HS-27A (cell line): ENCODE measurements at regions not wholly inside any gene's neighbourhood (a gene's known extent, or its start where the extent isn't known, plus 50 kb on each side); places are given as distances from the start of the nearest gene placed in this dataset.

Experiments used
- DNase-seq: peaks from one replicate; pipeline ENCODE4 v3.0.0-alpha.2; 2012; ENCODE audit warnings: low read depth, missing footprints

DNA sequence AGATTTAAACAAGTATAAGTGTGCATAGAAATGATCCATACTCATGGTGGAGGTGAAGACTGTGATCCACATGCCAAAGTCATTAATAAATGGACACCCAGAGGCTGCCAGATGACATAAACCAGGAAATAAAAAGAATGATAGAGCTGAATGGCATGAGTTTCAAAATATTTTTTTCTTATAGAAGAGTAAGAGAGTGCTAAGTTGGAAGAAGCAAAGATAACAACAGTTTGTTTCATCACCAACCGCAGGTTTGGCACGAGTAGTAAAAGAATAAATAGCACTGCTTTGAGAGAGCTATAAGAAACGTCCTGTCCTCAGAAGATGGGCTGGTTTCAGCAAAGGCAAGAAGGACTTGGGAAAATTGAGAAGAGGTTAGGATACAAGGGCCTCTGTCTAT is 246.9 kb downstream of the UBE3D start:
- DNase-seq = peak; percentile 59

DNA sequence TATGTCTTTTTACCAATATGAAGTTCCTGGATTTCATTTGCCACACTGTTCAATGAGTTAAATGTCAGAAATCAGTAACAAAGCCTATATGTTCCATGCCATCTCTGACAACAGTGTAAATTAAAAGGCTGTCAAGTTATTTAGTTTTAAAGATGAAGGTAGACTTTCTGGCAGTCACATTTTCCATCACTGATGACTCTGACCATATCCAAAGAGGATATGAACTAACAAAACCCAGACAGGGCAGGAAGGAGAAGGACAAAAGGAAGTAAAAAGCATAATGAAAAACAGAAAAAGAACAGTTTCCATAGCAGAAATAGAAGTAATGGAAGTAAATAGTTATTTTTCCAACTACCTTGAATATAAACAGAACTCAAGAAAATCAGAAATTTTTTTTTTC is 242.3 kb downstream of the UBE3D start:
- no peak for DNase-seq

DNA sequence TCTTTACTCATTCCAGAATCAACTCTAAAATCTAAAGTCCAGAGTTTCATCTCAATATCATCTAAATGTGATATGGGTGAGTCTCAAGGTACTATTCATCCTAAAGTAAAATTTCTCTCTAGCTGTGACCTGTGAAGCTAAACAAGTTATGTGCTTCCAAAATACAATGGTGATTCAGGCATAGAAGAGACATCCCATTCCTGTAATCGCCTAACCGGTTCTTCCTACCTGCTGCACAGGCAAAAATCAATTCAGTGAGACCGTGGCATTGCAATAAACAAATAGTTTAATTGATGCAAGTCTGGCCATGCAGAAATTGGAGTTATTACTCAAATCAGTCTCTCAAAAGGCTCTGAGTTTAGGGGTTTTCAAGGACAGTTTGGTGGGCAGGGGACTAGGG is 232.8 kb downstream of the UBE3D start:
- DNase-seq = no peak

DNA sequence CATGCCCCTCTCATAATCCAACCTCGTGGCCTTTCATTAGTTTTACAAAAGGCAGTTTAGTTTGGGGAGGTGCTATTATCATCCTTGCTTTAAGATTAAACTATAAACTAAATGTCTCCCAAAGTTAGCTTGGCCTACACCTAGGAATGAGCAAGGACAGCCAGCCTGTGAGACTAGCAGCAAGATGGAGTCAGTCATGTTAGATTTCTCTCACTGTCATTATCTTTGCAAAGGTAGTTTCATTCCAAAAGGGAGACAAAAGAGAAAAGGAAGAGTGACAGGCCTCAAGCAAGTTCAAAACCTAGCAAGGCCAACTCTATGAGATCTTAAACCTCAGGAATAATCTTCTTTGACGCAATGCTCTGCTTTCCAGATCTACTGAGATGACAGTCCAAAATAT is 232.2 kb downstream of the UBE3D start:
- no peak for DNase-seq

GRCh38 chr6:82836022-82836575 is 229.5 kb downstream of the UBE3D start:
- no peak for DNase-seq

- no peak for DNase-seq
These were observed 225.1 kb downstream of the UBE3D start for GRCh38 chr6:82840571-82840970.

- no peak for DNase-seq
These were observed 224.3 kb downstream of the UBE3D start for GRCh38 chr6:82841309-82841708.
